Testis (tissue), 2 donors: ENCODE measurements at regions not wholly inside any gene's neighbourhood (a gene's known extent, or its start where the extent isn't known, plus 50 kb on each side); places are given as distances from the start of the nearest gene placed in this dataset.

Source experiments
- DNase-seq: peaks from one replicate; pipeline ENCODE4 v3.0.0-alpha.2; 2019
- H3K27ac ChIP-seq, 2 donors: fragments of 200-600 bp; sonication (generic); one replicate each; pipeline ENCODE4 v1.5.1; 2019
- H3K27me3 ChIP-seq: fragments of 200-600 bp; sonication (generic); one replicate; pipeline ENCODE4 v1.5.1; 2019
- H3K36me3 ChIP-seq: fragments of 200-600 bp; sonication (generic); one replicate; pipeline ENCODE4 v1.5.1; 2017; ENCODE audit warnings: low read depth; ENCODE audit errors: missing control alignments
- H3K4me1 ChIP-seq: fragments of 200-600 bp; sonication (generic); one replicate; pipeline ENCODE4 v1.5.1; 2019
- H3K4me3 ChIP-seq, 2 donors: fragments of 200-600 bp; sonication (generic); one replicate each; pipeline ENCODE4 v1.5.1; 2017 to 2019
- H3K9me3 ChIP-seq: fragments of 200-600 bp; sonication (generic); one replicate; pipeline ENCODE4 v1.5.1; 2017
- POLR2A ChIP-seq: fragments of 450-650 bp; IDR thresholded peaks from one replicate; pipeline ENCODE4 v1.6.1; 2017; ENCODE audit warnings: antibody characterized with exemption, mild to moderate bottlenecking, moderate library complexity
- WGBS, 2 donors: methylation state at CpG; one replicate each; pipeline ENCODE4 v1.1.5; 2018; 5-methylcytosine and 5-hydroxymethylcytosine counted together
- intact Hi-C: fragments of 100-400 bp; cut with DNase I; formaldehyde crosslinking; loops from one replicate; pipeline ENCODE4 v1.15.1; 2023; ENCODE audit warnings: low total_unique reads
- TF ChIP-seq, protein P1 (sequence below), 3 experiments: fragments of 450-650 bp in 2 of 3; fragments of 200-600 bp in 1 of 3; sonication (generic) in 1 of 3; IDR thresholded peaks; one replicate each; pipeline ENCODE4 v1.5.1; 2016 to 2019; ENCODE audit warnings: antibody characterized with exemption in 3 of 3, mild to moderate bottlenecking in 2 of 3, moderate library complexity in 1 of 3

DNA sequence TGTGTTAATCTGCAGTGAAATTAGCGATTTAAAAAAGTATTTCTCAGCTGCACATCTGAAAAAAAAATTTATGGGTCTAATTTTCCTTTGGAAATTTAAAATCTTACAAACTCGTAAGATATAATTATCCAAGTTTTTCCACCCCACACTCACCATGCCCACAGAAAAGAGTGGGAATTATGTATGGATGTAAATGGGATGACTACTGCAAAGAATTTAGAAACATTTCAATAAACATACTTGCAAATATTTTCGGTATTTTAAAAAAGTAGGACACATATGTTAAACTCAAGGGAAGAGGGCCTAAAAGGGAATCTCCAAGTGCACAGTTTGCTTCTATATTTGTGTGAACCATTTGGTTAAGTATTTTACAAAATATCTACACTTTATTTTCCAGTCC, 1039.9 kb upstream of the POU3F3 start:
- TF ChIP-seq POLR2A, result no peak
- TF ChIP-seq, protein P1, sequence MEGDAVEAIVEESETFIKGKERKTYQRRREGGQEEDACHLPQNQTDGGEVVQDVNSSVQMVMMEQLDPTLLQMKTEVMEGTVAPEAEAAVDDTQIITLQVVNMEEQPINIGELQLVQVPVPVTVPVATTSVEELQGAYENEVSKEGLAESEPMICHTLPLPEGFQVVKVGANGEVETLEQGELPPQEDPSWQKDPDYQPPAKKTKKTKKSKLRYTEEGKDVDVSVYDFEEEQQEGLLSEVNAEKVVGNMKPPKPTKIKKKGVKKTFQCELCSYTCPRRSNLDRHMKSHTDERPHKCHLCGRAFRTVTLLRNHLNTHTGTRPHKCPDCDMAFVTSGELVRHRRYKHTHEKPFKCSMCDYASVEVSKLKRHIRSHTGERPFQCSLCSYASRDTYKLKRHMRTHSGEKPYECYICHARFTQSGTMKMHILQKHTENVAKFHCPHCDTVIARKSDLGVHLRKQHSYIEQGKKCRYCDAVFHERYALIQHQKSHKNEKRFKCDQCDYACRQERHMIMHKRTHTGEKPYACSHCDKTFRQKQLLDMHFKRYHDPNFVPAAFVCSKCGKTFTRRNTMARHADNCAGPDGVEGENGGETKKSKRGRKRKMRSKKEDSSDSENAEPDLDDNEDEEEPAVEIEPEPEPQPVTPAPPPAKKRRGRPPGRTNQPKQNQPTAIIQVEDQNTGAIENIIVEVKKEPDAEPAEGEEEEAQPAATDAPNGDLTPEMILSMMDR (IDR thresholded peaks at IDR 0.05), result no peak
- Histone ChIP-seq H3K36me3 (no peaks in the 10 kb centered on the region), H3K27ac (no peak overlapping the region), H3K9me3 (no peaks in the 10 kb centered on the region), H3K4me1 (no peaks in the 10 kb centered on the region), H3K4me3 (no peak overlapping the region), H3K27me3 (no peaks in the 10 kb centered on the region)
- DNase-seq, result no peak
- intact Hi-C loops, result no loop called here
- WGBS, 2 donors, result 84 to 87% methylated on average over 3 of the region's 3 CpGs

DNA sequence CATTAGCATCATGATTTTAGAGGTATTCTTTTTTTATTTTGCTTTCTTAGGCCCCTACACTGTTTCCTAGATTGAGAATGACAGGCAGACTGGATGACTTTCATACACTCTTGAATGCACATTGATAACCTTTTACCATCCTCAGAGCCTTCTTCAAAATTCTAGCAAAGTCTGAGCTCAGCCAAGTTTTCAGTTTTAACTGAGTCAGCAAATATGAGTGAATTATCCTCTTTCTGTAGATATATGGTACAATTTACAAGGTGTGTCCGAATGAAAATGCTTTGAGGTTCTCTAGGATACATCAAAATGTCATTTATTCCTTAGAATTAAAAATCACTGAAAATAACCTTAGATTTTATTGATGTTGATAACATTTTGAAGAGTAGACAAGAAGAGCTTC, 1038.2 kb upstream of the POU3F3 start:
- Histone ChIP-seq H3K27me3 (no peaks in the 10 kb centered on the region), H3K4me1 (no peaks in the 10 kb centered on the region), H3K27ac (no peak overlapping the region), H3K9me3 (no peaks in the 10 kb centered on the region), H3K36me3 (no peaks in the 10 kb centered on the region), H3K4me3 (no peak overlapping the region)
- intact Hi-C loops, result no loop called here
- 72 to 88% methylated on average over 1 of the region's 1 CpG for WGBS, 2 donors
- DNase-seq, result no peak
- no peak for TF ChIP-seq POLR2A
- TF ChIP-seq, protein P1 (IDR thresholded peaks at IDR 0.05), result no peak

DNA sequence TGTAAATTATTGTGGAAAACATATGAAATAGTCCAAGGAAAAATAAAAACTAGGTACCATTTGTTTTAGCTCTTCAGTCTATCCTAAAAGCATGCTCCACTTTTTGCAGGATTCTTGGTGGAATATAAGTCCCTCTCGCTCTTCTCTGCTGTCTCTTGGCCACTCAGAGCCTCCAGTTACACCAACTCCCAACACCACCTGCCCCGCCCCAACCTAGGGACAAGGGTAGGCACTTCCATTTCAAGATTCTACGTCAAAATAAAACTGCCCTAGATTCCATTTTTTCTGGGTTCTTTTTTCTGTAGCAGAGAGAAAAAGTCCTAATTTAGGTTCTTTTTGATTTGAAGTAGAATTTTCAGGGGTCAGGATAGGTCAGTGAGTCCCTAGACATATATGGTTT, 1036.2 kb upstream of the POU3F3 start:
- Histone ChIP-seq H3K27me3 (no peaks in the 10 kb centered on the region), H3K27ac (no peak overlapping the region), H3K4me1 (no peaks in the 10 kb centered on the region), H3K4me3 (no peak overlapping the region), H3K9me3 (no peaks in the 10 kb centered on the region), H3K36me3 (no peaks in the 10 kb centered on the region)
- 87 to 88% methylated on average over 3 of the region's 3 CpGs for WGBS, 2 donors
- intact Hi-C loops, result no loop called here
- TF ChIP-seq POLR2A, result no peak
- TF ChIP-seq, protein P1 (IDR thresholded peaks at IDR 0.05), result no peak
- DNase-seq, result no peak

DNA sequence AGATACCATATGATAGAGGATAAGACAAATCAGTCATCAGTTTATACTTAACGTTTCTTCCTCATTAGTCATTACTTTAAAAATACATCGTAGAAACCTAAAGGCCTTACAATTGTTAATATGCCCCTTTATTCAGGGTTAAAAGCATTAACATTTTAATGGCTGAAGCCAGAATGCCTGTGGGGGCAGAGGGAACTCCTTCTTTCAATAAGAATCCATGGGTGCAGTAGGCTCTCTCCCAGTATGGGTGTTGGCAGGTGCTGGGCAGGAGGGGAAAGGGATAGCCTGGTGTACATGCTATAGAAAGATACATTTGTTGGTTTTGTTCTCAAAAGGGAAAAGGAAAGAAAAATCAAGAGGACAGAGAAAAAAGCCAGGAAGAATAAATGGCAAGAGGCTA, 1035.7 kb upstream of the POU3F3 start:
- intact Hi-C loops, result no loop called here
- 30 to 39% methylated on average over 2 of the region's 2 CpGs for WGBS, 2 donors
- Histone ChIP-seq H3K27ac (no peak overlapping the region), H3K4me3 (no peak overlapping the region), H3K4me1 (no peaks in the 10 kb centered on the region), H3K27me3 (no peaks in the 10 kb centered on the region), H3K36me3 (no peaks in the 10 kb centered on the region), H3K9me3 (no peaks in the 10 kb centered on the region)
- TF ChIP-seq POLR2A, result no peak
- TF ChIP-seq, protein P1 (IDR thresholded peaks at IDR 0.05), result no peak
- no peak for DNase-seq

DNA sequence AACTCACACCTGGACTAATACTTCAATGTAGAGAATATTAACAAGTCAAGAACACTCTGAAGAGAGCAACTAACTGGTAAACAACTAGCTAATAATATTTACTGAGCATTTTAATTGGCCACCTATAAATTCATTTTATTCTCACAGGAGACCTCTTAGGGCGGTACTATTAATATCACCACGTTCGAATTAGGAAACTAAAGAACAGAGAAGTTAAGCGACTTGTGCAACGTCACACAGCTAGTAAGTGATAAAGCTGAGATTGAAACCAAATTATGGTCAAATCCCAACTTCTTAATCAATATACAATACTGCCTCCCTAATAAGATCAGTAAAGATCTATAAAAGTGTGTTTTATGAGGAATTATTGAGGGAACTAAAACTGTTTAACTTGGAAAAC, 1034.3 kb upstream of the POU3F3 start:
- Histone ChIP-seq H3K36me3 (no peaks in the 10 kb centered on the region), H3K4me1 (no peaks in the 10 kb centered on the region), H3K27me3 (no peaks in the 10 kb centered on the region), H3K9me3 (no peaks in the 10 kb centered on the region), H3K27ac (no peak overlapping the region), H3K4me3 (no peak overlapping the region)
- 87 to 89% methylated on average over 5 of the region's 5 CpGs for WGBS, 2 donors
- no peak for DNase-seq
- intact Hi-C loops, result no loop called here
- TF ChIP-seq, protein P1 (IDR thresholded peaks at IDR 0.05), result no peak
- TF ChIP-seq POLR2A, result no peak
